Activated CD4-positive, alpha-beta T cell treated with anti-CD3 and anti-CD28 coated beads, Interleukin-2, amount 50 U/mL, for 16 hours (primary cell): ENCODE measurements at regions not wholly inside any gene's neighbourhood (a gene's known extent, or its start where the extent isn't known, plus 50 kb on each side); places are given as distances from the start of the nearest gene placed in this dataset.
"Not testable (repeated sequence)": the region's sequence is repeated elsewhere in the genome, so short reads cannot be mapped to it uniquely, and the experiment has no call there.

ENCODE experiments used
- DNase-seq: peaks from one replicate; pipeline ENCODE4 v3.0.0-alpha.2; 2020

GRCh38 chr17:13659051-13659450 is 57.3 kb upstream of the HS3ST3A1 start:
- DNase-seq = not testable (repeated sequence)

GRCh38 chr17:13665872-13666635 is 64.3 kb upstream of the HS3ST3A1 start:
- no peak for DNase-seq

- no peak for DNase-seq
Measured at GRCh38 chr17:13671341-13671740, 69.6 kb upstream of the HS3ST3A1 start.

- peak; percentile 71 for DNase-seq
Measured at GRCh38 chr17:13671771-13672170, 70.0 kb upstream of the HS3ST3A1 start.

- no peak for DNase-seq
Measured at GRCh38 chr17:13678361-13678760, 76.6 kb upstream of the HS3ST3A1 start.

- DNase-seq = no peak
Measured at GRCh38 chr17:13678841-13679240, 77.1 kb upstream of the HS3ST3A1 start.

GRCh38 chr17:13688716-13689115 is 87.0 kb upstream of the HS3ST3A1 start:
- DNase-seq = no peak

GRCh38 chr17:13690806-13691205 is 89.1 kb upstream of the HS3ST3A1 start:
- DNase-seq = no peak

GRCh38 chr17:13694934-13695333 is 93.2 kb upstream of the HS3ST3A1 start:
- no peak for DNase-seq

GRCh38 chr17:13698832-13699231 is 97.1 kb upstream of the HS3ST3A1 start:
- DNase-seq = no peak

GRCh38 chr17:13699261-13699660 is 97.5 kb upstream of the HS3ST3A1 start:
- no peak for DNase-seq

GRCh38 chr17:13702266-13702665 is 100.5 kb upstream of the HS3ST3A1 start:
- DNase-seq = no peak

GRCh38 chr17:13704333-13704732 is 102.6 kb upstream of the HS3ST3A1 start:
- no peak for DNase-seq

- no peak for DNase-seq
Measured at GRCh38 chr17:13705221-13705620, 103.5 kb upstream of the HS3ST3A1 start.

- no peak for DNase-seq
Measured at GRCh38 chr17:13721705-13722104, 120.0 kb upstream of the HS3ST3A1 start.

GRCh38 chr17:13725288-13725990 is 123.7 kb upstream of the HS3ST3A1 start:
- no peak for DNase-seq

GRCh38 chr17:13727441-13728171 is 125.9 kb upstream of the HS3ST3A1 start:
- DNase-seq = no peak

GRCh38 chr17:13728781-13729180 is 127.1 kb upstream of the HS3ST3A1 start:
- no peak for DNase-seq

- DNase-seq = no peak
Measured at GRCh38 chr17:13729466-13730134, 127.9 kb upstream of the HS3ST3A1 start.

GRCh38 chr17:13734880-13735279 is 133.2 kb upstream of the HS3ST3A1 start:
- no peak for DNase-seq

GRCh38 chr17:13735444-13735843 is 133.7 kb upstream of the HS3ST3A1 start:
- DNase-seq = peak; percentile 1

GRCh38 chr17:13735861-13736260 is 134.1 kb upstream of the HS3ST3A1 start:
- DNase-seq = no peak

- DNase-seq = no peak
Measured at GRCh38 chr17:13736916-13737315, 135.2 kb upstream of the HS3ST3A1 start.
